Neural progenitor cell (in vitro differentiated cells): ENCODE measurements at regions not wholly inside any gene's neighbourhood (a gene's known extent, or its start where the extent isn't known, plus 50 kb on each side); places are given as distances from the start of the nearest gene placed in this dataset.

Experiments used
- DNase-seq: peaks from one replicate; pipeline ENCODE4 v3.0.0-alpha.2; 2016; ENCODE audit warnings: low spot score
- H2AFZ ChIP-seq: fragments of 200-600 bp; sonication (generic); replicated peaks from 2 replicates; pipeline ENCODE4 v1.6.1; 2016; ENCODE audit warnings: antibody characterized with exemption
- H3F3A ChIP-seq: fragments of 200-600 bp; sonication (generic); 2 replicates; pipeline ENCODE4 v1.6.1; 2016; ENCODE audit warnings: antibody characterized with exemption, low read depth
- H3K27ac ChIP-seq: fragments of 200-600 bp; sonication (generic); 2 replicates; pipeline ENCODE4 v1.5.1; 2016; ENCODE audit warnings: mild to moderate bottlenecking
- H3K27me3 ChIP-seq: fragments of 200-600 bp; sonication (generic); 2 replicates; pipeline ENCODE4 v1.6.1; 2016; ENCODE audit warnings: mild to moderate bottlenecking, moderate library complexity
- H3K36me3 ChIP-seq: fragments of 200-600 bp; sonication (generic); 2 replicates; pipeline ENCODE4 v1.5.1; 2016
- H3K4me1 ChIP-seq: fragments of 200-600 bp; sonication (generic); 2 replicates; pipeline ENCODE4 v1.6.1; 2016; ENCODE audit warnings: mixed run types
- H3K4me2 ChIP-seq: fragments of 200-600 bp; sonication (generic); 2 replicates; pipeline ENCODE4 v1.6.1; 2016
- H3K4me3 ChIP-seq: fragments of 200-600 bp; sonication (generic); 2 replicates; pipeline ENCODE4 v1.5.1; 2016
- H3K79me2 ChIP-seq: fragments of 200-600 bp; sonication (generic); 2 replicates; pipeline ENCODE4 v1.6.1; 2016; ENCODE audit warnings: low read depth
- H3K9ac ChIP-seq: fragments of 200-600 bp; sonication (generic); 2 replicates; pipeline ENCODE4 v1.6.1; 2016
- H3K9me3 ChIP-seq: fragments of 200-600 bp; sonication (generic); 2 replicates; pipeline ENCODE4 v1.5.1; 2016; ENCODE audit warnings: low read depth
- H4K20me1 ChIP-seq: fragments of 200-600 bp; sonication (generic); 2 replicates; pipeline ENCODE4 v1.6.1; 2016; ENCODE audit warnings: low read depth
- H3K27ac Mint-ChIP-seq: 3 replicates; pipeline ENCODE4 v1.8.0; 2021; ENCODE audit warnings: mixed read lengths
- H3K27me3 Mint-ChIP-seq: 2 replicates; pipeline ENCODE4 v1.8.0; 2022; ENCODE audit warnings: low read depth, mild to moderate bottlenecking, inconsistent platforms, moderate library complexity, mixed read lengths; ENCODE audit not compliant: insufficient read depth
- H3K36me3 Mint-ChIP-seq: 3 replicates; pipeline ENCODE4 v1.8.0; 2021; ENCODE audit warnings: mixed read lengths
- H3K4me1 Mint-ChIP-seq: 3 replicates; pipeline ENCODE4 v1.8.0; 2021; ENCODE audit warnings: mixed read lengths
- H3K4me3 Mint-ChIP-seq: 3 replicates; pipeline ENCODE4 v1.8.0; 2021; ENCODE audit warnings: mild to moderate bottlenecking, moderate library complexity, mixed read lengths
- H3K9me3 Mint-ChIP-seq: 3 replicates; pipeline ENCODE4 v1.8.0; 2020; ENCODE audit warnings: mixed read lengths
- CTCF ChIP-seq: fragments of 200-600 bp; sonication (generic); IDR thresholded peaks from 2 replicates; pipeline ENCODE4 v1.5.1; 2017; ENCODE audit warnings: antibody characterized with exemption, mild to moderate bottlenecking
- EZH2 ChIP-seq: fragments of 200-600 bp; sonication (generic); IDR thresholded peaks from 2 replicates; pipeline ENCODE4 v1.6.1; 2017; ENCODE audit warnings: antibody characterized with exemption, mild to moderate bottlenecking, moderate library complexity
- EZH2phosphoT487 ChIP-seq: fragments of 200-600 bp; sonication (generic); IDR thresholded peaks from 2 replicates; pipeline ENCODE4 v1.6.1; 2017; ENCODE audit warnings: antibody characterized with exemption

GRCh38 chr6:168184701-168185100 is 105.7 kb upstream of the FRMD1 start:
- H3K27ac ChIP-seq = no peak overlapping the region
- H3K27me3 Mint-ChIP-seq = peaks cover 32% of the 10 kb centered on the region
- H3K9me3 ChIP-seq = no peaks in the 10 kb centered on the region
- H3K79me2 ChIP-seq = no peaks in the 10 kb centered on the region
- no peak overlapping the region for H2AFZ ChIP-seq
- H4K20me1 ChIP-seq = peaks cover 8% of the 10 kb centered on the region
- H3K4me1 Mint-ChIP-seq = peaks cover 28% of the 10 kb centered on the region
- peaks cover 60% of the 10 kb centered on the region for H3K27me3 ChIP-seq
- peaks cover 15% of the 10 kb centered on the region for H3F3A ChIP-seq
- H3K4me2 ChIP-seq = no peak overlapping the region
- no peak overlapping the region for H3K4me3 Mint-ChIP-seq
- H3K4me1 ChIP-seq = peaks cover 31% of the 10 kb centered on the region
- H3K36me3 Mint-ChIP-seq = peaks cover 3% of the 10 kb centered on the region
- no peak overlapping the region for H3K9ac ChIP-seq
- H3K36me3 ChIP-seq = no peaks in the 10 kb centered on the region
- DNase-seq = no peak
- H3K9me3 Mint-ChIP-seq = peaks cover 13% of the 10 kb centered on the region
- H3K4me3 ChIP-seq = no peak overlapping the region
- no peak overlapping the region for H3K27ac Mint-ChIP-seq
- TF ChIP-seq EZH2phosphoT487 = no peak
- no peak for TF ChIP-seq CTCF
- no peak for TF ChIP-seq EZH2

- no peaks in the 10 kb centered on the region for H3K36me3 ChIP-seq
- peaks cover 8% of the 10 kb centered on the region for H4K20me1 ChIP-seq
- Mint-ChIP-seq H3K9me3 (peaks cover 13% of the 10 kb centered on the region), H3K4me3 (peak overlapping the region; percentile 4), H3K27ac (no peak overlapping the region), H3K27me3 (peaks cover 36% of the 10 kb centered on the region), H3K36me3 (peaks cover 3% of the 10 kb centered on the region), H3K4me1 (peaks cover 36% of the 10 kb centered on the region)
- DNase-seq = no peak
- no peak overlapping the region for H2AFZ ChIP-seq
- H3K9ac ChIP-seq = no peak overlapping the region
- peaks cover 36% of the 10 kb centered on the region for H3K4me1 ChIP-seq
- peaks cover 70% of the 10 kb centered on the region for H3K27me3 ChIP-seq
- TF ChIP-seq EZH2 (no peak), CTCF (no peak), EZH2phosphoT487 (no peak)
- no peaks in the 10 kb centered on the region for H3K79me2 ChIP-seq
- no peaks in the 10 kb centered on the region for H3K9me3 ChIP-seq
- H3K4me3 ChIP-seq = no peak overlapping the region
- no peak overlapping the region for H3K4me2 ChIP-seq
- H3F3A ChIP-seq = peaks cover 15% of the 10 kb centered on the region
- no peak overlapping the region for H3K27ac ChIP-seq
These were observed 104.6 kb upstream of the FRMD1 start for GRCh38 chr6:168183613-168183970.

GRCh38 chr6:168182908-168183612 is 104.0 kb upstream of the FRMD1 start:
- H3K4me3 ChIP-seq = no peak overlapping the region
- H3K4me3 Mint-ChIP-seq = peak overlapping the region; percentile 53
- peaks cover 70% of the 10 kb centered on the region for H3K27me3 ChIP-seq
- peaks cover 3% of the 10 kb centered on the region for H3K36me3 Mint-ChIP-seq
- H3F3A ChIP-seq = peaks cover 15% of the 10 kb centered on the region
- no peak for DNase-seq
- TF ChIP-seq EZH2phosphoT487 (no peak), EZH2 (no peak), CTCF (no peak)
- H3K27me3 Mint-ChIP-seq = peaks cover 36% of the 10 kb centered on the region
- H3K79me2 ChIP-seq = no peaks in the 10 kb centered on the region
- H2AFZ ChIP-seq = no peak overlapping the region
- H3K9ac ChIP-seq = no peak overlapping the region
- peaks cover 40% of the 10 kb centered on the region for H3K4me1 Mint-ChIP-seq
- H3K4me2 ChIP-seq = peak overlapping the region; percentile 41
- peaks cover 8% of the 10 kb centered on the region for H4K20me1 ChIP-seq
- H3K27ac Mint-ChIP-seq = no peak overlapping the region
- peaks cover 38% of the 10 kb centered on the region for H3K4me1 ChIP-seq
- H3K9me3 Mint-ChIP-seq = peaks cover 13% of the 10 kb centered on the region
- no peaks in the 10 kb centered on the region for H3K9me3 ChIP-seq
- H3K36me3 ChIP-seq = no peaks in the 10 kb centered on the region
- no peak overlapping the region for H3K27ac ChIP-seq
